RWPE1 (cell line): ENCODE measurements at regions not wholly inside any gene's neighbourhood (a gene's known extent, or its start where the extent isn't known, plus 50 kb on each side); places are given as distances from the start of the nearest gene placed in this dataset.

Source experiments
- CTCF ChIA-PET: fragments of 350-600 bp; sonication (Branson Sonifier 250); formaldehyde crosslinking; extraction: SDS; loops from one replicate; lab custom pipeline; 2021; lab: Yijun Ruan, JAX
- POLR2A ChIA-PET: fragments of 400-600 bp; formaldehyde crosslinking; extraction: SDS; loops from one replicate; lab custom pipeline; 2020; ENCODE audit warnings: antibody characterized with exemption; ENCODE audit not compliant: low non-redundant PET; lab: Yijun Ruan, JAX
- DNase-seq: peaks from one replicate; pipeline ENCODE4 v3.0.0; 2012; ENCODE audit warnings: low spot score
- H3K27ac ChIP-seq: fragments of 450-650 bp; 2 replicates; pipeline ENCODE4 v1.5.1; 2017
- TF ChIP-seq, protein P1 (sequence below): fragments of 450-650 bp; conservative IDR thresholded peaks from 2 replicates; pipeline ENCODE4 v1.5.1; 2017; ENCODE audit warnings: low read depth, mild to moderate bottlenecking

DNA sequence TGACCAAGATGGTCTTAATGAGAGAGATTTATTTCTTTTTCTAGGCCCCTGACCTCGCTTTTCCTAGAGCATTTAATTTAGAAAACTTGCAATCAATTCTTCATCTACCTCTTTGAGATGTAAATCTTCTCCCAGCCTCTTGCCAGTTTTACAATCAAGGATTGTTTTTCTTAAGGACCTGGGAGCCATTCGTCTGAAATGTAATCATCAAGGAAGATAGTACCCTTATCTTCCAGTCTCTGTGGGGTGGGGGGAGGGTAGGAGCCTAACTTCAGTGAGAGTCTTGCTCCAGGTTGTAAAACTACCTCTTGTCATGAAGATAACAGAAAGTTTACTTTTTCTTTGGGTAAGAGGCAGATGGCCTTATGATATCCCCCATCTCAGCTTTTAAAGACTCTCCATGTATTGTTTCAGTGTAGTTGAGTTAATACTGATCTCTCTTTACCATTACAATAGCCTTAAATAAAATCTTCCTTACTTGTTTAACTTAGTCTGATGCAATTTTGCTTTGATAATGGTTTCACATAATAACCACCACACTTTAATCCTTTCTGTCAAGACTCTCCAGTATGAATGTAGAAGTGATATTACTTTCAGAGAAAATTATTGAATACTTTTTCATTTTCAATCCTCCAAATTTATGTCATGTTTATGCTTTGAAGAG is 110.2 kb upstream of the CPHXL start:
- ChIA-PET POLR2A (no interaction called here), CTCF (interaction anchor here (0.7 kb wide), 1 partner anchor 1640 kb away, joined by 4 read pairs; no protein-coding TSS in a partner anchor)
- H3K27ac ChIP-seq = no peak overlapping the region
- TF ChIP-seq, protein P1, sequence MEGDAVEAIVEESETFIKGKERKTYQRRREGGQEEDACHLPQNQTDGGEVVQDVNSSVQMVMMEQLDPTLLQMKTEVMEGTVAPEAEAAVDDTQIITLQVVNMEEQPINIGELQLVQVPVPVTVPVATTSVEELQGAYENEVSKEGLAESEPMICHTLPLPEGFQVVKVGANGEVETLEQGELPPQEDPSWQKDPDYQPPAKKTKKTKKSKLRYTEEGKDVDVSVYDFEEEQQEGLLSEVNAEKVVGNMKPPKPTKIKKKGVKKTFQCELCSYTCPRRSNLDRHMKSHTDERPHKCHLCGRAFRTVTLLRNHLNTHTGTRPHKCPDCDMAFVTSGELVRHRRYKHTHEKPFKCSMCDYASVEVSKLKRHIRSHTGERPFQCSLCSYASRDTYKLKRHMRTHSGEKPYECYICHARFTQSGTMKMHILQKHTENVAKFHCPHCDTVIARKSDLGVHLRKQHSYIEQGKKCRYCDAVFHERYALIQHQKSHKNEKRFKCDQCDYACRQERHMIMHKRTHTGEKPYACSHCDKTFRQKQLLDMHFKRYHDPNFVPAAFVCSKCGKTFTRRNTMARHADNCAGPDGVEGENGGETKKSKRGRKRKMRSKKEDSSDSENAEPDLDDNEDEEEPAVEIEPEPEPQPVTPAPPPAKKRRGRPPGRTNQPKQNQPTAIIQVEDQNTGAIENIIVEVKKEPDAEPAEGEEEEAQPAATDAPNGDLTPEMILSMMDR = no peak
- DNase-seq = no peak

DNA sequence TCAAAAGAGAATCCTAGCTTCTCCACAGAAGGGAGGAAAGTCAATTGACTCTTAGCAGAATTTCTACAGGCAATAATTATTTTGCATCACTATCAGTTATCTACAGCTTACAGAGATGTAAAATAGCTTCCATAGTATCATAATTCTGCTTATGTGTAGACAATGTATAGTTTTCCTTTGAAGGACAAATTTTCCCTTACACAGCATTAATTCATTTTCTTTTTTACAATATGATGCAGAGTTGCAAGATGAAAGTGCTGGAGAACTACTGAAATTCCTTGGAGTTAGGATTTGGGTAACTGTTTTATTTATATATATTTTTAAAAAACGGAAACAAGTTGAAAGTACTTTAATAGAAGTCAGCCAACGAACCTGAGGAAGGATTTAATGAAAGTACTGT is 111.0 kb upstream of the CPHXL start:
- DNase-seq = no peak
- no peak overlapping the region for H3K27ac ChIP-seq
- ChIA-PET POLR2A (no interaction called here), CTCF (interaction anchor here (0.7 to 0.8 kb wide), 2 partner anchors 76 to 1639 kb away, joined by 4 read pairs; no protein-coding TSS in a partner anchor)
- TF ChIP-seq, protein P1 = no peak

GRCh38 chr16:75837681-75838080 is 111.4 kb upstream of the CPHXL start:
- no peak overlapping the region for H3K27ac ChIP-seq
- TF ChIP-seq, protein P1 = no peak
- CTCF ChIA-PET = interaction anchor here (0.8 kb wide), 1 partner anchor 76 kb away, joined by 4 read pairs; no protein-coding TSS in a partner anchor
- POLR2A ChIA-PET = no interaction called here
- no peak for DNase-seq

DNA sequence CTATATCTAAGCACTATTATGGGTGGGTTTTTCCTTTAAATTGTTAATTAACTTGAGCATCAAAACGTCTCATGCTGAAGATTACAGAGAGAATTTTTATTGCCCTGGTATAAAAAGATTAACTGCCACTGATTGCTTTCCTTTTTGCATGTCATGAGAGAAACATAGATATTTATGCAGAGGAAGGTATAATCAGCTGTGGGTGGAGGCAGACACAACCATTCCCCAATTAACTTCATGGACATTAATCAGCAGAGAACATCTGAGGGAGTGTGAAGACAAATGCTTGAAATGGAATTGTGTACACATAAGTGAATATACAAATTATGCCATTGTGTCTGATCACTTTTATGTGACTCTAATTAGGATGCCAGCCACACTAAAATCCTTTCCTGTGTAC is 115.2 kb upstream of the CPHXL start:
- CTCF ChIA-PET = interaction anchor here (0.6 kb wide), 1 partner anchor 30 kb away, joined by 4 read pairs; no protein-coding TSS in a partner anchor
- POLR2A ChIA-PET = no interaction called here

DNA sequence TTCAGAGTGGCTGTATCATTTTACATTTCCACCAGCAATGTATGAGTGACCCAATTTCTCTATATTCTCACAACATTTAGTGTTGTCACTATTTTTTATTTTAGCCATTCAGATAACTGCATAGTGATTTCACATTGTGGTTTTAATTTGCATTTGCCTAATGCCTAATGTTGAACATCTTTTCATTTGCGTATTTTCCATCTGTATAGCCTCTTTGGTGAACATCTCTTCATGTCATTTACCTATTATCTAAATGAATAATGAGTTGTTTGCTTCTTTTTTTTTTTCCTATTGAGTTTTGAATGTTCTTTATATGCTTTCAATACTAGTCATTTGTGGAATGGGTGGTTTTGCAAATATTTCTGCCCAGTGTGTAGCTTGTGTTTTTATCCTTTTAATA is 120.9 kb upstream of the CPHXL start:
- ChIA-PET POLR2A (no interaction called here), CTCF (interaction anchor here (0.7 kb wide), 1 partner anchor 238 kb away, joined by 8 read pairs; no protein-coding TSS in a partner anchor)
- DNase-seq = no peak
- TF ChIP-seq, protein P1 = no peak
- no peak overlapping the region for H3K27ac ChIP-seq

More for the DNA sequence above, 115.2 kb upstream of the CPHXL start:
- TF ChIP-seq, protein P1 = no peak
- no peak overlapping the region for H3K27ac ChIP-seq
- DNase-seq = no peak

DNA sequence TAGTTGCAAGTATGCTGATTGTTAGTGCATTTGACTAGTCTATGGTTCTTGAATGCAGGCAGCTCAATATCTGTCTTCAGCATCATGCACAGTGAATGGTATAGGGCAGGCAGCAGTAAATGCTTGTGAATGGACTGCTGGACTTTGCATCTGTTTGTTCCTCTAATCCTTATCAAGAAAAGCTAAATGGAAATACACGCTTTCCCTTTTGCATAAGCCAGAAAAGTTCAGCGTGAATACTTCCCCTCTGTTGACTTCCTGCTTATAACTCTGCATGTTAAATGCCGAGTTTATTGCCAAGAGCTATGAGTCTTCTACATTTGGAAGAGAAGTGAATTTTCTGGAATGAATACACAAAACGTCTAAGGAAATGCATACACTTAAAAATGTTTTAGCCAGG is 127.9 kb upstream of the CPHXL start:
- no peak overlapping the region for H3K27ac ChIP-seq
- ChIA-PET POLR2A (no interaction called here), CTCF (no interaction called here)
- DNase-seq = no peak
- TF ChIP-seq, protein P1 = no peak
